Osteocyte (in vitro differentiated cells): ENCODE measurements at regions not wholly inside any gene's neighbourhood (a gene's known extent, or its start where the extent isn't known, plus 50 kb on each side); places are given as distances from the start of the nearest gene placed in this dataset.
A peak's percentile ranks its signal among the peaks of the same experiment; 100 is the strongest.
"Not testable (repeated sequence)": the region's sequence is repeated elsewhere in the genome, so short reads cannot be mapped to it uniquely, and the experiment has no call there.

ENCODE experiments used
- DNase-seq: peaks from one replicate; pipeline ENCODE4 v3.0.0; 2021; ENCODE audit warnings: mixed read lengths; ENCODE audit not compliant: unreplicated experiment; ENCODE audit errors: extremely low spot score
- H3K27ac Mint-ChIP-seq: one replicate; pipeline ENCODE4 v1.8.0; 2021; ENCODE audit warnings: mild to moderate bottlenecking, mixed read lengths; ENCODE audit not compliant: unreplicated experiment
- H3K27me3 Mint-ChIP-seq: one replicate; pipeline ENCODE4 v1.8.0; 2021; ENCODE audit warnings: mixed read lengths; ENCODE audit not compliant: unreplicated experiment
- H3K36me3 Mint-ChIP-seq: one replicate; pipeline ENCODE4 v1.8.0; 2021; ENCODE audit warnings: mixed read lengths; ENCODE audit not compliant: unreplicated experiment
- H3K4me1 Mint-ChIP-seq: one replicate; pipeline ENCODE4 v1.8.0; 2021; ENCODE audit warnings: mixed read lengths; ENCODE audit not compliant: unreplicated experiment
- H3K4me3 Mint-ChIP-seq: one replicate; pipeline ENCODE4 v1.8.0; 2021; ENCODE audit warnings: mild to moderate bottlenecking, moderate library complexity, mixed read lengths; ENCODE audit not compliant: unreplicated experiment
- H3K9me3 Mint-ChIP-seq: one replicate; pipeline ENCODE4 v1.8.0; 2021; ENCODE audit warnings: mixed read lengths; ENCODE audit not compliant: unreplicated experiment
- CTCF ChIP-seq: fragments of 200-600 bp; sonication (generic); IDR thresholded peaks from 2 replicates; pipeline ENCODE4 v1.5.0; 2021; ENCODE audit warnings: antibody characterized with exemption, mild to moderate bottlenecking, moderate library complexity

GRCh38 chr17:22301353-22301745 lies 609.0 kb downstream of the KCNJ18 start:
- Mint-ChIP-seq H3K4me1 (no peaks in the 10 kb centered on the region), H3K27ac (no peak overlapping the region), H3K36me3 (no peaks in the 10 kb centered on the region), H3K9me3 (peaks cover 23% of the 10 kb centered on the region), H3K4me3 (no peak overlapping the region), H3K27me3 (no peaks in the 10 kb centered on the region)
- no peak for TF ChIP-seq CTCF
- DNase-seq: no peak

GRCh38 chr17:22303096-22303495 lies 610.8 kb downstream of the KCNJ18 start:
- Mint-ChIP-seq H3K27me3 (no peaks in the 10 kb centered on the region), H3K36me3 (no peaks in the 10 kb centered on the region), H3K4me1 (no peaks in the 10 kb centered on the region), H3K27ac (no peak overlapping the region), H3K4me3 (no peak overlapping the region), H3K9me3 (peaks cover 22% of the 10 kb centered on the region)
- TF ChIP-seq CTCF: no peak
- DNase-seq: peak; percentile 53

- Mint-ChIP-seq H3K27ac (no peak overlapping the region), H3K36me3 (no peaks in the 10 kb centered on the region), H3K4me3 (no peak overlapping the region), H3K4me1 (no peaks in the 10 kb centered on the region), H3K9me3 (peaks cover 26% of the 10 kb centered on the region), H3K27me3 (no peaks in the 10 kb centered on the region)
- TF ChIP-seq CTCF: no peak
- DNase-seq: peak; percentile 80
Observed at GRCh38 chr17:22303865-22304264, 611.5 kb downstream of the KCNJ18 start.

GRCh38 chr17:22304667-22305303 lies 612.5 kb downstream of the KCNJ18 start:
- TF ChIP-seq CTCF: no peak
- Mint-ChIP-seq H3K4me1 (no peaks in the 10 kb centered on the region), H3K36me3 (no peaks in the 10 kb centered on the region), H3K27me3 (no peaks in the 10 kb centered on the region), H3K27ac (no peak overlapping the region), H3K4me3 (no peak overlapping the region), H3K9me3 (peaks cover 23% of the 10 kb centered on the region)
- no peak for DNase-seq

GRCh38 chr17:22305356-22306071 lies 613.2 kb downstream of the KCNJ18 start:
- Mint-ChIP-seq H3K4me1 (no peaks in the 10 kb centered on the region), H3K27me3 (no peaks in the 10 kb centered on the region), H3K36me3 (no peaks in the 10 kb centered on the region), H3K9me3 (peaks cover 23% of the 10 kb centered on the region), H3K4me3 (no peak overlapping the region), H3K27ac (no peak overlapping the region)
- DNase-seq: no peak
- TF ChIP-seq CTCF: no peak

GRCh38 chr17:22310292-22310691 lies 618.0 kb downstream of the KCNJ18 start:
- H3K4me1 Mint-ChIP-seq, H3K36me3 Mint-ChIP-seq, H3K4me3 Mint-ChIP-seq, H3K27me3 Mint-ChIP-seq, H3K27ac Mint-ChIP-seq: not testable (repeated sequence)
- peaks cover 32% of the 10 kb centered on the region for H3K9me3 Mint-ChIP-seq
- peak; percentile 25 for DNase-seq
